GM12801 (cell line): ENCODE measurements at regions not wholly inside any gene's neighbourhood (a gene's known extent, or its start where the extent isn't known, plus 50 kb on each side); places are given as distances from the start of the nearest gene placed in this dataset.

Experiments used
- CTCF ChIP-seq: IDR thresholded peaks from one replicate; pipeline ENCODE4 v1.5.1; 2011; ENCODE audit warnings: control low read depth; ENCODE audit not compliant: insufficient read length; ENCODE audit errors: extremely low read depth

- no peak for TF ChIP-seq CTCF
These were observed 242.5 kb upstream of the ZFP64 start for GRCh38 chr20:52434041-52434425.

GRCh38 chr20:52433326-52434040, 241.9 kb upstream of the ZFP64 start:
- no peak for TF ChIP-seq CTCF

GRCh38 chr20:52432740-52433139, 241.2 kb upstream of the ZFP64 start:
- TF ChIP-seq CTCF, result no peak

- TF ChIP-seq CTCF, result no peak
These were observed 237.4 kb upstream of the ZFP64 start for GRCh38 chr20:52429029-52429428.

- TF ChIP-seq CTCF, result no peak
These were observed 236.4 kb upstream of the ZFP64 start for GRCh38 chr20:52427960-52428359.

- TF ChIP-seq CTCF, result no peak
These were observed 235.3 kb upstream of the ZFP64 start for GRCh38 chr20:52426856-52427255.

GRCh38 chr20:52425701-52426100, 234.1 kb upstream of the ZFP64 start:
- TF ChIP-seq CTCF, result no peak

GRCh38 chr20:52425253-52425652, 233.7 kb upstream of the ZFP64 start:
- no peak for TF ChIP-seq CTCF
